ENCODE measurements at regions not wholly inside any gene's neighbourhood (a gene's known extent, or its start where the extent isn't known, plus 50 kb on each side); places are given as distances from the start of the nearest gene placed in this dataset.

- no peak for DNase-seq (ENCODE audit: low read depth)
- no peak for TF ChIP-seq CTCF (IDR thresholded peaks at IDR 0.05; ENCODE audit: insufficient read depth, low read length)
- no peak overlapping the region for H3K4me3 ChIP-seq (ENCODE audit: low read depth, low read length)
These were observed 154.9 kb downstream of the OR2B2 start for GRCh38 chr6:27757307-27757706.

GRCh38 chr6:27755768-27756167 lies 156.4 kb downstream of the OR2B2 start:
- no peak for TF ChIP-seq CTCF (IDR thresholded peaks at IDR 0.05; ENCODE audit: insufficient read depth, low read length)
- no peak overlapping the region for H3K4me3 ChIP-seq (ENCODE audit: low read depth, low read length)
- DNase-seq (ENCODE audit: low read depth) = no peak

GRCh38 chr6:27754408-27754782 lies 157.8 kb downstream of the OR2B2 start:
- no peak for DNase-seq (ENCODE audit: low read depth)
- TF ChIP-seq CTCF (IDR thresholded peaks at IDR 0.05; ENCODE audit: insufficient read depth, low read length) = no peak
- peak overlapping the region; percentile 61 for H3K4me3 ChIP-seq (ENCODE audit: low read depth, low read length)

- peak; percentile 37 for TF ChIP-seq CTCF (IDR thresholded peaks at IDR 0.05; ENCODE audit: insufficient read depth, low read length)
- peak; percentile 68 for DNase-seq (ENCODE audit: low read depth)
- peak overlapping the region; percentile 61 for H3K4me3 ChIP-seq (ENCODE audit: low read depth, low read length)
These were observed 158.4 kb downstream of the OR2B2 start for GRCh38 chr6:27753668-27754407.

GRCh38 chr6:27752038-27752885 lies 159.9 kb downstream of the OR2B2 start:
- DNase-seq (ENCODE audit: low read depth) = peak; percentile 88
- peak overlapping the region; percentile 90 for H3K4me3 ChIP-seq (ENCODE audit: low read depth, low read length)
- TF ChIP-seq CTCF (IDR thresholded peaks at IDR 0.05; ENCODE audit: insufficient read depth, low read length) = peak; percentile 81

GRCh38 chr6:27748661-27749060 lies 163.5 kb downstream of the OR2B2 start:
- no peak for DNase-seq (ENCODE audit: low read depth)
- no peak for TF ChIP-seq CTCF (IDR thresholded peaks at IDR 0.05; ENCODE audit: insufficient read depth, low read length)
- H3K4me3 ChIP-seq (ENCODE audit: low read depth, low read length) = no peak overlapping the region
